H9 (cell line): ENCODE measurements at regions not wholly inside any gene's neighbourhood (a gene's known extent, or its start where the extent isn't known, plus 50 kb on each side); places are given as distances from the start of the nearest gene placed in this dataset.

Source experiments
- DNase-seq: peaks from one replicate; pipeline ENCODE4 v3.0.0-alpha.2; 2017
- H2AFZ ChIP-seq: one replicate; pipeline ENCODE4 v1.6.1; 2013; ENCODE audit warnings: mild to moderate bottlenecking, low read length, control low read depth, moderate library complexity
- H2AK5ac ChIP-seq: 2 replicates; pipeline ENCODE4 v1.6.1; 2013; ENCODE audit warnings: low read length, control low read depth, mixed read lengths; ENCODE audit not compliant: insufficient read length
- H2BK120ac ChIP-seq: one replicate; pipeline ENCODE4 v1.6.1; 2013; ENCODE audit warnings: low read depth, mild to moderate bottlenecking, low read length, control low read depth, inconsistent platforms; ENCODE audit not compliant: poor library complexity, severe bottlenecking
- H2BK12ac ChIP-seq: 2 replicates; pipeline ENCODE4 v1.6.1; 2013; ENCODE audit warnings: low read length, control low read depth, mixed read lengths, low read depth; ENCODE audit not compliant: insufficient read length
- H2BK15ac ChIP-seq: 2 replicates; pipeline ENCODE4 v1.6.1; 2013; ENCODE audit warnings: low read depth, low read length, control low read depth
- H2BK20ac ChIP-seq: one replicate; pipeline ENCODE4 v1.6.1; 2013; ENCODE audit warnings: low read depth, mild to moderate bottlenecking, low read length, control low read depth, inconsistent platforms; ENCODE audit not compliant: poor library complexity, severe bottlenecking
- H2BK5ac ChIP-seq: 2 replicates; pipeline ENCODE4 v1.6.1; 2013; ENCODE audit warnings: low read length, control low read depth, mixed read lengths; ENCODE audit not compliant: insufficient read length
- H3K14ac ChIP-seq: 2 replicates; pipeline ENCODE4 v1.6.1; 2013; ENCODE audit warnings: low read length, control low read depth; ENCODE audit not compliant: insufficient read depth
- H3K18ac ChIP-seq: 2 replicates; pipeline ENCODE4 v1.6.1; 2013; ENCODE audit warnings: low read depth, mild to moderate bottlenecking, mixed read lengths, low read length, control low read depth; ENCODE audit not compliant: insufficient read length
- H3K23ac ChIP-seq: 2 replicates; pipeline ENCODE4 v1.6.1; 2013; ENCODE audit warnings: low read length, control low read depth, mixed read lengths, low read depth; ENCODE audit not compliant: insufficient read length
- H3K23me2 ChIP-seq: 2 replicates; pipeline ENCODE4 v1.6.1; 2013; ENCODE audit warnings: low read depth, mild to moderate bottlenecking, mixed read lengths, low read length, control low read depth; ENCODE audit not compliant: insufficient read length, poor library complexity, severe bottlenecking
- H3K27ac ChIP-seq: 2 replicates; pipeline ENCODE4 v1.5.1; 2013; ENCODE audit warnings: low read length, control low read depth, mixed read lengths, low read depth; ENCODE audit not compliant: insufficient read length
- H3K27me3 ChIP-seq: 2 replicates; pipeline ENCODE4 v1.6.1; 2013; ENCODE audit warnings: low read length, control low read depth, inconsistent platforms; ENCODE audit not compliant: insufficient read depth
- H3K4ac ChIP-seq: 2 replicates; pipeline ENCODE4 v1.6.1; 2013; ENCODE audit warnings: low read depth, mild to moderate bottlenecking, control low read depth, inconsistent platforms, low read length, moderate library complexity
- H3K4me1 ChIP-seq: 2 replicates; pipeline ENCODE4 v1.6.1; 2013; ENCODE audit warnings: low read length, control low read depth, inconsistent platforms; ENCODE audit not compliant: insufficient read depth
- H3K4me2 ChIP-seq: 2 replicates; pipeline ENCODE4 v1.6.1; 2013; ENCODE audit warnings: low read length, control low read depth, mixed read lengths; ENCODE audit not compliant: insufficient read length, insufficient read depth
- H3K56ac ChIP-seq: 2 replicates; pipeline ENCODE4 v1.6.1; 2013; ENCODE audit warnings: low read depth, mild to moderate bottlenecking, mixed read lengths, low read length, control low read depth; ENCODE audit not compliant: insufficient read length
- H3K79me1 ChIP-seq: 2 replicates; pipeline ENCODE4 v1.6.1; 2013; ENCODE audit warnings: low read depth, mild to moderate bottlenecking, moderate library complexity, low read length, control low read depth, inconsistent platforms; ENCODE audit not compliant: insufficient read depth, poor library complexity, severe bottlenecking
- H3K79me2 ChIP-seq: 2 replicates; pipeline ENCODE4 v1.6.1; 2013; ENCODE audit warnings: low read length, control low read depth, inconsistent platforms; ENCODE audit not compliant: insufficient read depth
- H3K9ac ChIP-seq: 2 replicates; pipeline ENCODE4 v1.6.1; 2013; ENCODE audit warnings: low read length, control low read depth, mixed read lengths; ENCODE audit not compliant: insufficient read length; ENCODE audit errors: extremely low read depth
- H3K9me3 ChIP-seq: one replicate; pipeline ENCODE4 v1.6.1; 2013; ENCODE audit warnings: low read depth, low read length, inconsistent platforms; ENCODE audit not compliant: control insufficient read depth
- H3T11ph ChIP-seq: one replicate; pipeline ENCODE4 v1.6.1; 2013; ENCODE audit warnings: mild to moderate bottlenecking, low read length, control low read depth, inconsistent platforms
- H4K20me1 ChIP-seq: one replicate; pipeline ENCODE4 v1.6.1; 2013; ENCODE audit not compliant: control insufficient read depth, insufficient read length, insufficient read depth
- H4K5ac ChIP-seq: 2 replicates; pipeline ENCODE4 v1.6.1; 2013; ENCODE audit warnings: low read depth, mild to moderate bottlenecking, mixed read lengths, low read length, control low read depth; ENCODE audit not compliant: insufficient read length
- H4K8ac ChIP-seq: replicated peaks from 2 replicates; pipeline ENCODE4 v1.6.1; 2013; ENCODE audit warnings: low read length, control low read depth, mixed read lengths, low read depth; ENCODE audit not compliant: insufficient read length
- H4K91ac ChIP-seq: 2 replicates; pipeline ENCODE4 v1.6.1; 2013; ENCODE audit warnings: low read depth, mild to moderate bottlenecking, moderate library complexity, mixed read lengths, low read length, control low read depth; ENCODE audit not compliant: insufficient read length
- H3K27ac Mint-ChIP-seq, 3 experiments: 2 replicates in 2 of 3; 3 replicates in 1 of 3; pipeline ENCODE4 v1.8.0; 2020 to 2021; ENCODE audit warnings: mixed read lengths in 3 of 3, mild to moderate bottlenecking in 1 of 3, moderate library complexity in 1 of 3
- H3K27me3 Mint-ChIP-seq: 2 replicates; pipeline ENCODE4 v1.8.0; 2021; ENCODE audit warnings: low read depth, mild to moderate bottlenecking, moderate library complexity, mixed read lengths
- H3K36me3 Mint-ChIP-seq, 3 experiments: 2 replicates in 2 of 3; 3 replicates in 1 of 3; pipeline ENCODE4 v1.8.0; 2020 to 2021; ENCODE audit warnings: low read depth in 3 of 3, mixed read lengths in 3 of 3; ENCODE audit not compliant: insufficient read depth in 1 of 3
- H3K4me1 Mint-ChIP-seq, 2 experiments: 2 replicates each; pipeline ENCODE4 v1.8.0; 2020; ENCODE audit warnings: mixed read lengths in 2 of 2
- H3K4me3 Mint-ChIP-seq, 2 experiments: 2 replicates in 1 of 2; 3 replicates in 1 of 2; pipeline ENCODE4 v1.8.0; 2020 to 2021; ENCODE audit warnings: mild to moderate bottlenecking in 2 of 2, mixed read lengths in 2 of 2, moderate library complexity in 1 of 2
- H3K9me3 Mint-ChIP-seq, 2 experiments: 2 replicates in 1 of 2; 3 replicates in 1 of 2; pipeline ENCODE4 v1.8.0; 2020; ENCODE audit warnings: mild to moderate bottlenecking in 2 of 2, mixed read lengths in 2 of 2, moderate library complexity in 1 of 2
- WGBS: extraction: QIAGEN DNeasy Blood & Tissue Kit; methylation state at CpG from one replicate; pipeline ENCODE4 v1.1.7; 2013; ENCODE audit warnings: missing lambda C conversion rate, low lambda C conversion rate, mixed read lengths; ENCODE audit not compliant: insufficient read length; ENCODE audit errors: extremely low coverage; 5-methylcytosine and 5-hydroxymethylcytosine counted together
- TF ChIP-seq, protein P1 (sequence below): fragments of 200-600 bp; sonication (generic); conservative IDR thresholded peaks from 3 replicates; pipeline ENCODE4 v1.8.0; 2021; ENCODE audit warnings: antibody characterized with exemption, mild to moderate bottlenecking

DNA sequence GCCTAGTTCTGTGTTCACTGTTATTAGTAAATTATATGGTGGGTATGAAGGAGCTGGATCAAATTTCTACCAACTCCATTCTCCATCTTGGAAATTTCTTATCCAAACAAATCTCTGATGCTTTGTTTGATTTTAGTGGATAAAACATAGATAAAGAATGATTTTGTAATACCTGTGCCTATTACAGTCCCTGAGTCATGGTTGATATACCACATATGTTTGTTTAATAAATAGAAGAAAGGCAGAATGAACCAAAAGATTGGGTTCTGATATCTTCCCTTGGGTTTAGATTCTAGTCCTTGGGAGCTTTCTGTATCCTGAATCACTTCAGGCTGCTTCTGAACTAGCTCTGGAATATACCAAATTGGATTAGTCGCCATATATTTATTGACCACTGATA is 203.6 kb downstream of the PDCD6IP start:
- no peak overlapping the region for H2AK5ac ChIP-seq
- no peak overlapping the region for H2BK120ac ChIP-seq
- no peak overlapping the region for H3K4ac ChIP-seq
- peaks cover 8% of the 10 kb centered on the region; the same call in 1 of the 2 replicates for H3K27me3 Mint-ChIP-seq
- H3K9me3 ChIP-seq: no peaks in the 10 kb centered on the region
- no peak overlapping the region for H3K4me2 ChIP-seq
- H3K4me1 Mint-ChIP-seq: peaks cover 8 to 16% of the 10 kb centered on the region in 2 experiments
- no peak overlapping the region for H2BK12ac ChIP-seq
- H2BK20ac ChIP-seq: no peak overlapping the region
- no peak overlapping the region for H3K23ac ChIP-seq
- no peak overlapping the region for H4K5ac ChIP-seq
- no peaks in the 10 kb centered on the region; the same call in 1 of the 2 replicates for H3K4me1 ChIP-seq
- no peak overlapping the region for H2BK5ac ChIP-seq
- no peak overlapping the region for H4K8ac ChIP-seq
- H3K56ac ChIP-seq: no peak overlapping the region
- H3K18ac ChIP-seq: no peak overlapping the region
- TF ChIP-seq, protein P1, sequence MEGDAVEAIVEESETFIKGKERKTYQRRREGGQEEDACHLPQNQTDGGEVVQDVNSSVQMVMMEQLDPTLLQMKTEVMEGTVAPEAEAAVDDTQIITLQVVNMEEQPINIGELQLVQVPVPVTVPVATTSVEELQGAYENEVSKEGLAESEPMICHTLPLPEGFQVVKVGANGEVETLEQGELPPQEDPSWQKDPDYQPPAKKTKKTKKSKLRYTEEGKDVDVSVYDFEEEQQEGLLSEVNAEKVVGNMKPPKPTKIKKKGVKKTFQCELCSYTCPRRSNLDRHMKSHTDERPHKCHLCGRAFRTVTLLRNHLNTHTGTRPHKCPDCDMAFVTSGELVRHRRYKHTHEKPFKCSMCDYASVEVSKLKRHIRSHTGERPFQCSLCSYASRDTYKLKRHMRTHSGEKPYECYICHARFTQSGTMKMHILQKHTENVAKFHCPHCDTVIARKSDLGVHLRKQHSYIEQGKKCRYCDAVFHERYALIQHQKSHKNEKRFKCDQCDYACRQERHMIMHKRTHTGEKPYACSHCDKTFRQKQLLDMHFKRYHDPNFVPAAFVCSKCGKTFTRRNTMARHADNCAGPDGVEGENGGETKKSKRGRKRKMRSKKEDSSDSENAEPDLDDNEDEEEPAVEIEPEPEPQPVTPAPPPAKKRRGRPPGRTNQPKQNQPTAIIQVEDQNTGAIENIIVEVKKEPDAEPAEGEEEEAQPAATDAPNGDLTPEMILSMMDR: no peak
- H3K27ac Mint-ChIP-seq: no peak overlapping the region
- no peak overlapping the region for H3K4me3 Mint-ChIP-seq
- no peaks in the 10 kb centered on the region for H4K20me1 ChIP-seq
- H3K14ac ChIP-seq: no peak overlapping the region
- H3K27ac ChIP-seq: no peak overlapping the region
- no peak overlapping the region for H2BK15ac ChIP-seq
- no peak overlapping the region for H3T11ph ChIP-seq
- no peak overlapping the region for H3K9ac ChIP-seq
- no peaks in the 10 kb centered on the region for H3K27me3 ChIP-seq
- no peak for DNase-seq
- no CpG with 5 or more reads among the region's 1 CpG for WGBS
- no peaks in the 10 kb centered on the region for H3K9me3 Mint-ChIP-seq
- H3K79me1 ChIP-seq: no peaks in the 10 kb centered on the region
- H3K23me2 ChIP-seq: no peaks in the 10 kb centered on the region
- H3K36me3 Mint-ChIP-seq: no peaks in the 10 kb centered on the region
- H4K91ac ChIP-seq: no peak overlapping the region
- H2AFZ ChIP-seq: no peak overlapping the region
- H3K79me2 ChIP-seq: no peaks in the 10 kb centered on the region
